Non-pigmented ciliary epithelial cell (primary cell): ENCODE measurements at regions not wholly inside any gene's neighbourhood (a gene's known extent, or its start where the extent isn't known, plus 50 kb on each side); places are given as distances from the start of the nearest gene placed in this dataset.

Experiments used
- DNase-seq: peaks from one replicate; pipeline ENCODE4 v3.0.0-alpha.2; 2010; ENCODE audit warnings: low read depth

DNA sequence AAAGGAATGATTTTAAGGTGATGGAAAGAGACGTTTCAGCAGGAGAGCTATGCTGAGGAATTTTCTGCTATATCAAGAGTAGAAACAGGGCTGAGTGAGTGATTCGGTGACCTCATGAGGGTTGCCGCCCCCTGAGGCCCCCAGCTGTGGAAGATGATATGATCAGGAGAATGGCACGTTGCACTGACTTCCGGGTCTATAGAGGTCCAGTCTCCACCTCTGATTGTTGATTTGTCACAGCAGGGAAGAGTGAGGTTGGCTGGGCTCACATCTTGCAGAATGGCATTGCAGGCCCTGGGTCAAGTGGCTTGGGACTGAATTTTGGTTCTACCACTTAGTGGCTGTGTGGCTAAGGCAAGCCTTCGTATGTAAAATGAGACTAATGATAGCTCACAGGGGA lies 205.1 kb downstream of the SNX19 start:
- DNase-seq = no peak

DNA sequence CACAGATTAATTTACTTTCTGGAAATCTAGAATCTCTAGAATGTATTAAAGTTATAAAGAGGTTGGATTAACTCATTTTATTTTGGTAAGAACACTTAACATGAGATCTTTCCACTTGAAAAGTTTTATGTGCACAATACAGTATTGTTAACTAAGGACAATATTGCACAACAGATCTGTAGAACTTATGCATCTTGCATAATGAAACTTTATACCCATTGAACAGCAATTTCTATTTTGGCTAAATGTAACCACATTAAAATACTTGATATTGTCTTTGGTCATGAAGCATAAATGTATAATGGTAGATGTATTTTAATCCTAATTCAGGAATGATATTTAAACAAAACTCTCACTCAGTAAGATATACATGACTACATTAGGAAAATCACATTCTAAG lies 203.8 kb downstream of the SNX19 start:
- no peak for DNase-seq

DNA sequence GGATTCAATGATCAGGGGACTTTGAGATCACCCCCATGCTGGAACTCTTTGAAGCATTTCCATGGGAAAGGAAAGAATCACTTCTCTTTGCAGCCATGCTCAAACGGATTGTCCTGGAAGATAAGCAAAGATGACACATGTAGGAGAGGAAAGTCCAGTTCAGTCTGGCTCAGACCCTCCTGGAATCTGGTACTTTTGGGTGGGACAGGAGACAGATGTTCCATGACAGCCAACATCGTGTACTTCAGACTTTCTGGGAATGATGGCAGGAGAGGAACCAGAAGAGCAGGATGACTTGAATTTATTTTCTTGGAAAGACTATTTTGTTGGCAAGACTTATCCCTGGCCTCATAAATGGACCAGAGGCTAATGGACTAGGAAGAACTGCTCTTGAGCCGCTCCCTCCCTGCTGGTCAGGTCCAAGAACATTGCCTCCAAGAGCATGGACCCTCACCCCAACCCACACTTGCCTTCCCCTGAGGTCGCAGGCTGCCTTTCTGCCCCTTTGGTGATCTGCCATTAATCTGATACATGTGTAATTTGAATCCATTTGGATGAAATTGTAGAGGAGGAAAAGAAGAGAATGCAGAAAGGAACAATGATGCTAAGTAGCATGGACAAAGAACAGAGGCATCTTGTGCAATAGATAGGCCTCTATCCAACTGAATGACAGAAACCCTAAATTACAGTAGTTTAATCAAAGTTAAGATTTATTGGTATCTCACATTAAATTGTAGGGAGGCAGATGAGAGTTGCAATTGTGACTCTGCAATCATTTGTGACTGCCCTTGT lies 201.0 kb downstream of the SNX19 start:
- DNase-seq = no peak

DNA sequence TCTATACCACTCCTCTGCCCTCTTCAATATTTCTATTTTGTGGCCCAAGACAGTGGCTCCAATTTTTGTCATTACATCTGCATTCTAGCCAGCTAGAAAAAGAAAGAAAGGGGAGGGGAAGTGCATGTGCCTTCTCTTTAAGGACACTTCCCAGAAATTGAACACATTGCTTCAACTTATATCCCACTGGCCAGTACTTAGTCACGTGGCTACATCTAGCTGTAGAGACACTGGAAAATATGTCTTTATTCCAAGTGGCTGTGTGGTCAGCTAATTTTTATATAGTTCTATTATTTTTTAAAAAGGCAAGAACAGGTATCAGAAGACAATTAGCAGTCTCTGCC lies 200.4 kb downstream of the SNX19 start:
- DNase-seq = no peak

DNA sequence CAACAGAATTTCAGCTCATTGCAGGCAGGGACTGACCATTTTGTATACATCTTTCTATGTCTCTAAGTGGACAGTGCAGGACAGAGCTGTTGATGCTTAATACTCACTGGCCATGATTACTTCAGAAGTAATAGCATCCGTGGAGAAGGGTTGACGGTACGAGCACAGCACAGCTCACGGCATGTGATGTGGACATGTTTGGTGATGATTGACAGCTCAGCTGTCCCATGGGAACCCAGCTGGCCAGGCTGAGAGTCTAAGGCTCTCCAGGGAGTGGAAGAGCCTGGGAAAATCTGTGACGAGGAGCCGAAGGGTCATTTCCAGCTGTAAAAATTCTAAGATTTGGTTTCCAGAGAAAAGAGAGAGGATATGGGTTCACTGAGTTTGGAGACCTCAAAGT lies 198.2 kb downstream of the SNX19 start:
- DNase-seq = no peak

DNA sequence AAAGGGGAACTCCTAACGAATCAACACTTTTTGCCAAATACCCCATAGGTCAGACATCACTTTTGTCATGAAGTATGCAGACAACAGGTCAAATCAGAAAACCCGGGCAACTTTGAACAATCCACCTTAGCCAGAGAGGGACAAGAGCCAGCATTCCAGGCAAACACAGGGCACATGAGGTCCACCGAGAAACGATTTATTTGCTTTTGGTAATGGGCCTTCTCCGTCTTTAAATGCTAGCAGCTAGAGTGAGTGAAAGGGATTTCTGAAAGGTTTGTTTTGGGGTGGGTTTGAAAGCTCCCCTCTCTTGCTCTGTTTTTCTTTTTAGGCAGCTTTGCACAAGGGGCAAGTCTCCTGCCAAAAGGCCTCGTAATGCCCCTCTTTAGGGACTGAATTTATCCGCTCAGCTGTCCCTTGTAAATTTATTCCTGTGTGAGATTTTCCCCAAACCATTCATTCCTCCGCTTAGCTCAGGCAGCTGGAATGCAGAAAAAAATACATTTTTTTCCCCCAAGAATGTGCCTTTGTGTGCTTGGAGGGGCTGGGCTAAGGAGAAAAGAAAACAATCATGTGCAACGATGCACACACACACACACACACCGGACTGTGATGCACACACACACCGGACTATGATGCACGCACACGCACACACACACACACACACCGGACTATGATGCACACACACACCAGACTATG lies 196.9 kb downstream of the SNX19 start:
- DNase-seq = peak; percentile 50

DNA sequence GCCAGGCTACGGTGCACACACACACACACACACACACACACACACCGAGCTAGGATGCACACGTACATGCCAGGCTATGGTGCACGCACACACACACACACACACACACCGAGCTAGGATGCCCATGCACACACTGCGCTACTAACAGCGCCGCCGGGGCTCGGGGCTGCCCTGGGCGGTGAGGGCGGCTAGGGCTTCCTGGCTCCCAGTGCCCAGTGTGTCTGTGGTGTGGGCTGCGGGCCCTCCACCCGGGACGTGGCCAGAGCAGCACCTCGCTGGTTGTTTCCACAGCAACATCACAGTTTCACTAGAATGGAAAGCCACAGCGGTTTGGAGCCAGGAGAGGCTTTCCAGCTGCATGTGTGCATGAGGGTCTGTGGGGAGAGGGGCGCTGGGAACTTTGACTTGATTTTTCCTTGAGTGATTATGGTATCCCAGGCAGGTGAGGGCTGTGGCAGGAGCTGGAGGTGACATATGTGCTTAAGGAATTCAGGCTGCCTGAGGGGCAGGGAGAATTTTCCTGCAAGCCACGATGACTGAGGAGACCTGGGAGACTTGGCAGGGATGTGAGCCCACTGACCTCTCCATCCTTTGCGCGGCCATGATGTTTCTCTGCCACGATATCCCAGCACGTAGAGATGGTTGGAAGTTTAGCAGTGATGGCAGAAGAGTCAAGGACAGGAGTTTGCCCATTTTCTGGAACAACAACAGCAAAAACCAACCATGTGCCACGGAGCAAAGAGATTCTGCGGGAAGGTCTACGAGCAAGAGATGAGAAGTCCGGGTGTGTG lies 195.9 kb downstream of the SNX19 start:
- DNase-seq = no peak

DNA sequence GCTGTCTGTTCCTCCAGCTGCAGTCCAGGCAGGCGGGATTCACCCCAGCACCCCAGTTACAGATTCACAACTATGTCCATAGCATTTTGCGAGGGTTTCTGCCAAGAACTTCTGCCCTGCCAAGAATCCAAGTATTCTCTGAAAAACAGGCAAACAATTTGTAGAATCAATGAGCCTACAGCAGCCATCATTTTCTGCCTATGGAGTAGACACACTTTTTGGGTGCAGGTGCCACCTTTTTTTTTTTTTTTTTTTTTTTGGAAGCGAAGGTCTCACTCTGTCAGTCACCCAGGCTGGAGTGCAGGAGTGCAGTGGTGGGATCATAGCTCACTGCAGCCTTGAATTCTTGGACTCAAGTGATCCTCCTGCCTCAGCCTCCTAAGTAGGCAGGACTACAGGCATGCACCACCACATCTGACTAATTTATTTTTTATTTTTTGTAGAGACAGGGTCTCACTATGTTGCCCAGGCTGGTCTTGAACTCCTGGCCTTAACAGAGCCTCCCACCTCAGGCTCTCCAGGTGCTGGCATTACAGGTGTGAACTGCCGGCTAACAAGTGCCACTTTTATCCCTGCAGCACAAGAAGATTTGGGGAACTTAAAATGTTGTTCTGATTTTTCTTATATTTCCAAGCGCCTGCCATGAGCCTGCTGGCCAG lies 195.1 kb downstream of the SNX19 start:
- no peak for DNase-seq

DNA sequence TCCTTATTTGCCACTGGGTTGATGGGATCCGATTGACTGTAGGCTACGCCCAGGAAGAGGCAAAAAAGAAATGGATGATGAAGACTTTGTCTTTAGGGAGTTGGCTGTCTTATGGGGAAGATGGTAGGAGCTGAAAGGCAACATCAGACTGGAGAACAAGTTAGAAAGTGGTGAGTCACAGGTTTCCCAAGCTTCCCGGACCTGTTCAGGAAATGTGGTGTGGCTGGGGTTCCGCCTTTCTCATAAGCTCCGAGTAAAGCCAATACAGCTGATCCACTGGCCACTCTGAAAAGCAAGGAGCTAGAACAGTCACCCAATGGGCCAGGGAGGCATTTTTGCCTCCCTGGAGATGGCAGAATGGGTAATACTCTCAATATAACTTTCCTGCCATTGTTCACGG lies 194.5 kb downstream of the SNX19 start:
- no peak for DNase-seq

DNA sequence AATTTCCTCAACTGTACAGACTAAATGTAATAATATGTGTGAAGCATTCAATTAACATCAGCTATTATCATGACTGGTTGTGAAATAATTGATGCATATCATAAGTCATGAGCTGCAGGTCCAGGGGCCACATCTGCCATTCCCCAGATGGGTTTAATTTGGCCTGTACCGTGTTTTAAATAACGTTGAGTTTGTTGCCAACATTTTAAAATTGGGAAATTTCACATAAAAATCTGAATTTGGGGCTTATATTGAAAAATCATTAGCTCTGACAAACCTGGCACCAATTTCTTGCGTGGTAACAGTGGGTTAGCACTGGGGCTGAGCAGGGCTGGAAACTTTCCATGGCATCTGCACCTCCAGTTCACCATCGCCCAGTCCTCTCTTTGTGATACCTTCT lies 193.9 kb downstream of the SNX19 start:
- no peak for DNase-seq

DNA sequence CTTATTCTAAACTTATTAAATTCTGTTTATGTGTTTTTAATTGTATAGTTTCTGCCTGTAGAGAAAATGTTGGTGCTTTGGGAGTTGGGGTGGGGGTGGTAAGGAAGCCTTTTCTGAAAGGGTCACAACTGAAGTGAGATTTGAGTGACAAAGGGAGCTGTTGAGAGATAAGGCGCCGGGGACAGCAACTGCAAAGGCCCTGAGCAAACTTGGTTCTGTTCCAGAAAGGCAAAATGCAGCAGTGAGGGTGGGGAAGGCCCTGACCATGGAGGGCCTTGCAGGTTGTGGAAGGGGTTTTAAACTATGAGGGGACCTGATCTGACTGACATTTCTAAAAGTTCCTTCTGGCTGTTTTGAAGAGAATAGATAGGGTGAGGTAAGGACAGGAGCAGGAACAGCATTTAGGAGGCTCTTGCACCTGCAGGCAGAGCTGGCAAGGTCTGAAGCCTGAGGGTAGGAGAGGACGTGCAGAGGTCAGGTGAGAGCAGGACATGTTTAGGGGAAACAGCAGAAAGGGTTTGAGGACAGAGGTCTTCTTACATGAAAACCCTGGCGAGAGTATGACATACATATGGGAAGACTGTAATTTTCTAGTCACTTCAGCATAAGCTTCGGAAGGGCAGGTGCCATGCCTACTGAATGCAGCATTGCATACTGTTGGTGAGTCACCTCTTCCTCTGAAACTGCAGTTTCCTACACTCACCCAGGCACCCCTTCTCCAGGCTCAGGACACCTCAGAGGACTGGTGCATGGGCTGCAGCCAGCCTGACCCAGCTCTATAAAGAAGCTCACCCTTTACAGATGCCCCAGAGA lies 190.7 kb downstream of the SNX19 start:
- DNase-seq = no peak

DNA sequence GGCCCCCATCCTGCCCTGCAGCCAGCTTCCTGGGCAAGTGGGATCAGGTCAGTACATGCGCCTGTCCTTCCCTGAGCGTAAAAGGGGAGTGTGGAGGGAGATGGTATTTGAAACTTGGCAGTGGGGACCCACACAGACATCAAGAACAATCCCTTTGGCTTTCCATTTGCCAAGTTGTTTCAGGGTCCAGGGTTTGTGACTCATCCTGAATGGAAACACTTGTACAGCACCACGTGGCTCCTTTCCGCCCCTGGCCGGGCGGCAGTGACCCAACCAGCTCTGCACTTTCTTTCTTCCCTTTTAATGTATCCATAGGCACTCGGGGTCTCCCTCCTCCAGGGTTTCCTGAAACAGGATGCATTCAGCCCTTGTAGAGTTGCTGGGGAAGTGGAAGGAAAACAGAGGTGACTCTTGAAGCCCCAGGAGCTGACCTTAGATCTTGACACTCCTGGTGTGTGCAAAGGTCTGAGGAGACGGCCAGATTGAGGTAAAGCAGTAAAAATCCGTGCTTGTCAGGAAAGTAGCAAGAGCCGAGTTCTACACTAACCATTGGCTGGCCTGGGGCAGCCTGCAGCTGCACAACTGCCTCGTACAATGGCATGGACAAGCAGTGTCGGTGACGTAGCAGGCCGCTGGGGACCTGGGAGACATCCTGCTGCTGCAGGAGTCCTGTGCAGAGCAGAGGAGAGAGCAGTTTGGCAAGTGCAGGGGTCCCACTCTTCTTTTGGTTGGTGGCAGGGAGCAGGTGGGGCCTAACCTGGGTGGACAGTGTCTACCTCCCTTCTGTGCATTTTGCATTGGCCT lies 189.8 kb downstream of the SNX19 start:
- no peak for DNase-seq

DNA sequence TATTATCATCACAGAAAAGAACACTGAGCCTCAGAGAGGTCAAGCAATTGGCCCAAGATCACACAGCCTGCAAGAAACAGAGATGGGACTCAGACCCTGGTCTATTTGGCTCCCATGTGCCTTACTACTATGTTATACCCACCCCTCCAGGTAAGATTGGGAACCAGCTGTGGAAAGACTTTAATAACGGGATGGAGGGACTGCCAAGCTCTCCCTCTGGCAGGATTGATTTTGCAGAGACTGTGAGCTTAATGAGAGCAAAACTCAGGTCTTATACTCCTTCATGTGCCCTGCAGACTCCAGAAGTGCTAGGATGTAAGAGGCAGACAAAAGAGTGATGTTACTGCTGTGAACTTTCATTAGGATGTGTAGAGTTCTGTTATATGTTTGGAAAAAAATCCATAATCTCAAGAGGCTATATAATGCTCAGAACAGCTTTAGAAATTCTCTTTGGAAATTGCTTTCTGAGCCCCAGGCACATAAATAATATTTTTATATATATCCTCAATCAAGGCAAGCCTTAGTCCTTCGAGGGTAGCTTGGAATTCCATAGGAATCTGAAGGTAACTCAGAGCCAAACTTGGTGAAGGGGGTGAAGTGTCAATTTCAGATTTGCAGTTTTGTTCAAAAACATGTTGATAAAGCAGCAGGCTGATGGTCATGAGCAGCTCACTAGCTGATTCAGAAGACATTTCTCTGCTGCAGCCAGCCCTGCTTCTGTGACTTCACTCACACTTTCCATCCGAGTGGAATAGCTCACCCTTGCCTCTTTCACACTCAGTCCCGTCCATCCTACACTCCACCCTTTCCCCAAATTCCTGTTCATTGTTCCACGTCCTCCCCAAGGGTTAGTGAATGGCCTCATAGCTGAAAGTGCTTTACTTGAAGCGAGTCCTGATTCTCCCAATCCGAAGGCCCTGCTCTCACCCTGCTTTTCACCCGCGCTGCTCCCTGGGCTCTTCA lies 188.8 kb downstream of the SNX19 start:
- no peak for DNase-seq

DNA sequence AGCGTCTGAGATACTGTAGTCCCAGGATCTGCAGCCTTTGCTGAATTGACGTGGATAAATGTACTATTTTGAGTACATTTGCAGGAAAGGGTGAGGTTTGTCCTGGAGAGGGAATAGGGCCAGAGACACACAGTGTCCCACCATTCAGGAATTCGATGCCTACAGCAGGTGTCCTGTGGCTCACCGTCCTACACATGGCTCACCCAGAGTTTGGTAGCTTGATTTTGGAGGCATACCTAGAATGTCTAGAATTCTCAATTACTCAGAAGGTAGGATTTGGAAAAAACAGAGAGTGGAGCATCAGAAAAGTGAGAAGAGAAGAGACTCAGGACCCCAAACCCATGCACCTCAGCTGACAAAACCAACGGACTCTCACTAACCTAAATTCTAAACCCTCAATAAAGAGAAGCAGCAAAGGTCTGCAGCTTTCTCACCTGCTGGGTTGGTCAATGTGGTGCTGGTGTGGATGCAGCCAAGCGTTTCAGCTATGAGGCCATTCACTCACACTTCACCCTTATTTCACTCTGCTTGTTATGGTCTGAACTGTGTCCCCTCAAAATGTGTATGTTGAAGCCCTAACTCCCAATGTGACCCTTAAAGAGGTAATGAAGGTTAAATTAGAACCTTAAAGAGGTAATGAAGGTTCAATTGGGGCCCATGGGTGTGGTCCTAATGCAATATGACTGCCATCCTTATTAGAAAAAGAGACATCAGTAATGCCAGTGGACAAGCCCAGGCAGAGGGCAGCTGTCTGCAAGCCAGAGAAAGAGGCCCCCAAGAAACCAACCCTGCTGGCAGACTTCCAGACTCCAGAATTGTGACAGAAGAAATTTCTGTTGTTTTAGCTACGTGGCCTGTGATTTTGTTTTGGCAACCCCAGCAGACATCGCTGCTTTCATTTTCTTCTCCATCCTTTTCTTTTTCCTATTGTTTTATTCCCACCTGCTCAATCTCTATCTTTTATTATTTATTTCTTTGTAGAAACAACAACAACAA lies 187.8 kb downstream of the SNX19 start:
- DNase-seq = no peak

DNA sequence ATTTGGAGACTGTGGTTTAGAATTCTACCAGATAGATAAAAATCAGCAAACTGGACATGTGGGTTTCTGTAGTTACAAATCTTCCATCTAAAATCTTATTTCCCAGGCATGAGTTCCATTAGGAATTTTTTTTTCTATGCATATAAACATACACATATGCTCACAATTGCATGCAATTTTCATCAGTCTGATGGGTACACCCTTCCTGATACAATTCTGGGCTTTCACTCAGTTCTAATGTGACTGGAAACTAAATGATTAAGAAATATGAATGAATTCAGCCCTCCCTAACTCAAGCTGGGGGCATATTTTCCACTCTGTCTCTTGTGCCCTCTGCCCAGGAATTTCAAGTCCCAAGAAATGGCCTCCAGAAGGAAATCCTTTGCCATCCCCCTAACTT lies 187.1 kb downstream of the SNX19 start:
- DNase-seq = no peak

DNA sequence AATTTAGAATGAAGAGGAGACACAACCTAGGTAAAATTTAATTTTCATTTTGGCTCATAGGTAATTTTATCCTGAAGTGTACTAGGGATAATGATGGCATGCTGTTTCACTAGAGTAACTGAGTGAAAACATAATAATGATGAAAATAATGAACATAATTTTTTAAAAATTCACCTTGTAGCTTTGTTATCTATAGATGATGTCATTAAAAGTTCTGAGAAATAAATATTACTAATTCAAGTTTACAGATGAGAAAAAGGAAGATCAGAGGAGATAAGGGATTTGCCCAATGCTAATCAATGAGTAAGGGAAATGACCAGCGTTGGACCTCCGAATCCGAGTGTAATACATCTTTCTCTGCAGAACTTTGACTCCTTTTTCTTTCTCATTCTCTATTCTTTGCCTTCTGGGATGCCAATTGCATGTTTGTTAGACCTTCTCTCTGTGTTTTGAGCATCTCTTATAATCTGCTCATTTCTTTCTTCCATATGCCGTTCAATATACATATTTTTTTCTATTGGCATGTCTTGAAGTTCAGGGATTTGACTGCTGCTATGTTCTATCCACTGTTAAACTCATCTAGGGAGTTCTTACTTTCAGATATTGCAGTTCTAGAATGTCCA lies 186.5 kb downstream of the SNX19 start:
- no peak for DNase-seq

DNA sequence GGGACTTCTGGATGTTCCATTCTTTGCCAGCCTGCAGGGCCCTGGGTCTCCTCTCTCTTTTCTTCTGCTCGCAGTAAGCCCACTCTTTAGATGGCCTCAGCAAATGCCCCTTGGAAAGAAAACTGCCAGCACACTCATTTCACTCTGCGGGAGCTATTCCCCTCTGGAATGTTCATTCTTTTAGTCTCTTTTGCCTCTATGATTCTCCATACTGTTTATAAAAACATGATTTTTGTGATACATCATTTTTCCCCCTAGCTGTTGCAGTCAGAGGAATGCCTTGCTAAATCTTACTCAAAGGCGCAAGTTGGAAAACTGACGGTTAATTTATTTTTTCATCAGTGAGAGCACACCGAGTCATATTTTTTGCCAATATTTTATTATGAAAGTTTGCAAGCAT lies 184.9 kb downstream of the SNX19 start:
- DNase-seq = no peak

DNA sequence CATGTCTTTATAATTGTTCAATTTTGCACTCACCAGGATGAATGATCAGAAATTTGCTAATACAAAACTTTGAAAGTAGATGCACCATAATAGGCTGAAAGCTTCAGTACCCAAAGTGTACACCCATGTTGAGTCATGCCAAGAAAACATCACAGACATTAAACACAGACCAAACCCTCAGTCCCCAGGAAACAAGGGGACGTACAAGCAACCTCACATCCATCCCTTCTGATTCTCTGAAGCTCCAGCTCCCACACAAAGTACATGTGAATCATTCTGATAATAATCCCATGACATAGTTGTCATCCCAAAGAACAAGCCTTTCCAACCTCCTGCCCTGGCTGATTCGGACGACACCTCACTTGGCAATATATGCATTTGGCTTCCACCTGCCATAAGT lies 183.8 kb downstream of the SNX19 start:
- no peak for DNase-seq
